HG03342 (cell line): ENCODE measurements at regions not wholly inside any gene's neighbourhood (a gene's known extent, or its start where the extent isn't known, plus 50 kb on each side); places are given as distances from the start of the nearest gene placed in this dataset.

ENCODE experiments used
- ATAC-seq: cut with Tn5 transposase; IDR thresholded peaks from one replicate; pipeline ENCODE4 v1.9.1; 2021; ENCODE audit warnings: mild to moderate bottlenecking, moderate library complexity; ENCODE audit not compliant: unreplicated experiment

DNA sequence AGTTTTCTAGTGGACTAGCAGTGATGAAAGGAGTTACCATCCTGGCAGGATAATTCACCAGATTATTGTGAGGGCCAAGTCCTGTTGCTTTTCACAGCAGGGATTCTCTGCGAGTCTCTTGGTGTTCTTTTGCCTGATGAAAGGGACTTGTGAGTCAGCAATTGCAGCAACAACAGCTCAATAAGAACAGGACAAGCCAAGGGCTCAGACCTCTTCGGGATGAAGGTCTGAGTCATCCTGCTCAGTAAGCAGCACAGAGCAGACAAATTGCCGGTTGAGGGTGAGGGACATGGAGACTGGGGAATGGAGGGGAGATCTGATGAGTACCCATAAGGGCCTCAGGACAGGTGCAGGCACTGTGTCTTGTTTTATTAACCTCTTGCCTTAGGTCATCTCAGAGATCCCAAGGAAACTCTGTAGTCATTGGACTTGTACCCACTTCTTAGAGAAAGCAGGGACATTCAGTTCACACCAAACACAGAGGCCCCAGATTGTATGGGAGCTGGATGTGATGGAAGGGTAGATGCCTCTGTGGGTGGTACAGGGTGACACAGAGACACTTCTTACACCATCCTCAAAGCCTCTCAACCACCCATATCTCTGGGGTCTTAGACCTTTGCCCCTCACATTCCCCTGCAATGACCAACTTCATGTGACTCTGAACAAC, 173.8 kb upstream of the TLE3 start:
- ATAC-seq = no peak

GRCh38 chr15:70270752-70271111, 173.0 kb upstream of the TLE3 start:
- ATAC-seq = no peak

DNA sequence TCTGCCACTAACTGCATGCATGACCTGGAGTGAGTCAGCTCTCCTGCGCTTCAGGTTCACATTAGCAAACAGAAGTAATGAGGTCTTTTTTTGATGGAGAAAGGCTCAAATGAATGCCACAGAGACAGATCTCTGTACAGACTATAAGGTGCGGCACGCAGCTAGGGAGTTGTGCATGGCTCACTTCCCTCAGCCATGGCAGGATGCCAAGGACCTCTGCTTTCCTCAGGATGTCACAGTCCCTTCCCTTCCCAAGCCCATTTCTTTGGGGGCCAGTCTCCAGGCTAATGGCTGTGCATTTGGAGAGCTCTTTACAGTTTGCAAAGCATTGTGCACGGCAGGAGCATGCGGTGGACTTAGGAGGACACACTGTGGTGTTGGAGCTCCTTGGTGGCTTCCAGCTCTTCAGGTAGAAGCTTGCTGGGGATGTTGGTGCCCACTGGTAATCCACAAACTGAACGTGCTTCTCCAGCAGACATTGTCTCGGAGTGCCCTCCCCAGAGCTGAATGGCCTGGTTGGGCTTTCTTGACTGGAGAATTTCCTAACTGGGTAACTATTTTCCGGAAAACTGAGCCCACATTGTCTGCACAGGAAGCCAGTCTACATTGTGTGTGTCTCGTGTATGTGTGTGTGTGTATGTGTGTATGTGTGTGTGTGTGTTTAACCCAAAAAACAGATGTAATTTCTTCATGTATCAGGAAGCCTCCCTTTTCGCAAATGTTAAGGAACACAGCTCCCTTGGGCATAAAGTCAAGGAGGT, 172.5 kb upstream of the TLE3 start:
- no peak for ATAC-seq

DNA sequence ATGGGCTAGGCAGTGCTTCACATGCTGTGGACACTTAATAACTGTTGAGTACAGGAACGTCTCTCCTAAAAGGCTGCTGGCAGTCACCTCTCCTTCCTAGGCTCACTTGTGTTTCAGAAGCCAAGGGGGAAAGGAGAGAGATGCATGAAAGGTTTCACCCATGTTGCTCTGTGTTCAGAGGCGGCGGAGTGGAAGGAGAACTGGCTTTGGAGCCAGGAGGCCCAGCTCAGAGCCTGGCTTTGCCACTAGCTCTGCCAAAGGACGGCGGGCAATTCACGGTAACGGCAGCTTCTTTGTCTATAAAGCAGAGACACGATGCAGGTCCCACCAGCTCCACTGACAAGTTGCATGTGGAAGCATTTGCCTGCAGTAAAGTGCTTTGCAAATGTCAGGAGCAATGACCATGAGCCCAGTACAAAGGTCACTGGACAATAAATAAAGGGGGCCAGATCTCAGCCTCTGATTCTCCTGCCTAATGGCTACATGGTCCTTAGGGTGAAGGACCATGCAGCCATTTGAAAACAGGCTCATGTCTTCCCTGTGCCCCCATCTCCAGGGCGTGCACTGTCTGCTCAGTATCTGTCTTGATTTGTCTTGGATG, 171.7 kb upstream of the TLE3 start:
- ATAC-seq = no peak

GRCh38 chr15:70268698-70269251, 171.1 kb upstream of the TLE3 start:
- no peak for ATAC-seq

DNA sequence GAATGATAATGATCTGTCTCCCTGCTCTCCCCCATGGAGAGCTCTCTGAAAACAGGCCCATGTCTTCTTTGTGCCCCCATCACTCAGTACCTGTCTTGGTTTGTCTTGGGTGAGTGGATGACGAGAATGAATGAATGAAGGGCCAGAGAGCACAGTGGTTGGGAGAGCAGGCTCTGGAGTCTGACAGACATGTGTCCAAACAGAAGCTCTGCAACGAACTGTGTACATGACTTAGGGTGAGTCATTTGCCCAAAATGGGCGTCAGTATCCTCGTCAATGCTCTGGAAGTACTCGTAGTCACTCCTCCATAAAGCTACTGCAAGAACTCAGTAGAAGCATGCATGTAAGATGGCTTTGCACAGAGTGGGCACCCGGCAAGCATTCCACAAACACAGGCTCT, 170.2 kb upstream of the TLE3 start:
- ATAC-seq = no peak

GRCh38 chr15:70267306-70267705, 169.6 kb upstream of the TLE3 start:
- ATAC-seq = no peak

DNA sequence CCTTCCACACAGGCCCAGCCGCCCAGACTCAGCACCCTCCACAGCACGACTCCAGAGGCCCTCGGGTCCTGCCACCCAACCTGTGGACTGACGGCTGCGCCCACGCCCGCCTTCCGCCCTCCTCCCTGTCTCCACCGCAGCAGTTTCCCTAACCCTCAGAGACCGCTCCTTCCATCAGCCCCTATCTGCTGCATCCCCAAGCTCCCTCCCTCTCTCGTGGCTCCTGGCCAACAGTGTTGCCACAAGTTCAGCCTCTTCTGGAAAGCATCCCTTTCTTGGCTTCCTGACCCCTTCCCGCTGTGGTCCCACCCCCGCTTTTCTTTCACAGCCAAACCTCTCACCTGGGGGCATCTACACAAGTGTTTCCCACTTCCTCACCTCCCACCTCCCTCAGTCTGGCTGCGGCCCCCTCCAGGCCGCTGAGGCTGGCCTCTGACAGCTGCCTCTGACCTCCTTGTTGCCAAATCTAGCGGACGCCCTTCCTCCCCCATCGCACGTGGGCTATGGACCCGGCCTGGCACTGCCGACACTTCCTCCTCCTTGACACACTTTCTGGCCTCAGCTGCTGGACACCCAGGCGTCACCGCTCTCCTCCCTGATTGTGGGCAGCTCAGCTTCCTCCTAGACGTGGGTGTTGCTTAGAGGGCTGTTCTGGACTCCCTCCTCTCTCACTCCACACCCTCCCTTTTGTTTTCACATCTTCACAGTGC, 168.8 kb upstream of the TLE3 start:
- ATAC-seq = no peak

DNA sequence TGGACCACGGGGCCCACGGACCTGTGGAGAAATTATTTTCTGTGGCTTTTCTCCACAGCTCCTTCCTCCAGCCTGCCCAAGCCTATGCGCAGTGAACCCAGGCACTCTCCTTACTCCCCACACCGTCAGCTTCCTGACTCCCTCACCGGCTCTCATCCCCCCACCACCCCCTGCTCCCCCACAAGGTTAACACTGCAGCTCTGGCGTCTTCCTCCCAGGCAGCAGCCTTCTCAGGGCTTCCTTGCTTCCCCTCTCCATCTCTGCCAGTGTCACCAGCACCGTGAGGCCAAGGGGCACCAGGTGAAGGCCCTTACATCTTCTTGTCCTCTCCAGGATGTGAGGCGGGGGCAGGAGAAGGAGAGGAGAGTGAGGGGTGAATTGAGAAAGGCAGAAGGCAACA, 168.3 kb upstream of the TLE3 start:
- no peak for ATAC-seq

DNA sequence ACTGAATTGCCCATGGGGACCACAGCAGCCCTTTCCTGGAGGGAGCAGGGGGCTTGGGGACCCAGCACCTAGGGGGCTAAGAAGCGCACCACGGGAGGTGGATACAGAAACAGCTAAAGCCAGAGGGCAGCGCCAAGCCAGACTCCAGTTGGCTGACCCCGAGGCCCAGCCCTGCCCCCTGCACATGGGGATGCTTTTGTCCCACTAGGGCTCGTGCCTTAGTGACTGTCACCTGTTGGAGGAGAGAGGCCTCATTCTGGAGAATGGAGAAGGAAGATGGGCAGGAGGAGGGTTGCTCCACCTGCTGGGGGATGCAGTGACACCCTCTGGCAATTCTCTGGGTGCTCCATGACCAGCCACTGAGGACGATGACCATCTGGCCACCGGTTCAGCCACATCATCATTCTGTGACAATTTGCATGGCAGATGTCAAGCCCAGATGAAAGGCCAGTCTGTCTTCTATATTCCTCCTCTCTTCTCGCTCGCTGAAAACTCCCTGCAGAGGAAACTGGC, 167.8 kb upstream of the TLE3 start:
- no peak for ATAC-seq

DNA sequence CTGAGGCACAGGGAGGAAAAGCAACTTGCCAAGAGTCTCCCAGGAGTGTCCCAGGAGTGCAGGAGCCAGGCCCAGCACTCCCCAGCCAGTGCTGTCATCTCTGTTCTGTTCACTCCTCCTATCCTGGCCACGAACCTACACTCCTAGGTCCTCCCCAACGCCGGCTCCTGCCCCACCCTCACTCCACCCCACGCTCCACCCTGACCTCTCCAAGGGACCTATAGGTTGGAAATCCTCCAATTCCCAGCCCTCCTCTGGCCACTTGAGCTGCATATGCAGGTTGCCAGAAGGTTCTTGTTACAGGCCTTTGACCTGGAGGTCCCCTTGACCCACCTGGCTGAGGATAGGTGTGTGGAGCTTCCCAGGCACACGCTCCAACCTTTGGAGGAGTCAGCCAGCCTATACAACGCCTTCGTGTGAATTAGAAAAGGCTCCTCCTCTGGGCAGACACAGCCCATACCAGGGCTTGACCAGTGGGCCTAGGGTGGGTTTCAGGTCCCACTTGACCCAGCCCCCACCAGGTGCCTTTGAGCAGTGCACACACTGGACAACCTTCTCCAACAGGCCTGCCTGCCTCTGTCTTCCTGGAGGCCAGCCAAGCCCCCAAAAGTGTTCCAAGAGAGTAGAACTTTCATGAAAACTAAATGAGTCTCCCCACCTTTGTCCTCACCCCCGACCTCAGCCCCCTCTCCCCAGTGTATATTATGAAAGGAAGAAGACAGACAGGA, 167.2 kb upstream of the TLE3 start:
- ATAC-seq = no peak

GRCh38 chr15:70264014-70264582, 166.4 kb upstream of the TLE3 start:
- ATAC-seq = no peak

GRCh38 chr15:70262591-70263274, 165.0 kb upstream of the TLE3 start:
- no peak for ATAC-seq

DNA sequence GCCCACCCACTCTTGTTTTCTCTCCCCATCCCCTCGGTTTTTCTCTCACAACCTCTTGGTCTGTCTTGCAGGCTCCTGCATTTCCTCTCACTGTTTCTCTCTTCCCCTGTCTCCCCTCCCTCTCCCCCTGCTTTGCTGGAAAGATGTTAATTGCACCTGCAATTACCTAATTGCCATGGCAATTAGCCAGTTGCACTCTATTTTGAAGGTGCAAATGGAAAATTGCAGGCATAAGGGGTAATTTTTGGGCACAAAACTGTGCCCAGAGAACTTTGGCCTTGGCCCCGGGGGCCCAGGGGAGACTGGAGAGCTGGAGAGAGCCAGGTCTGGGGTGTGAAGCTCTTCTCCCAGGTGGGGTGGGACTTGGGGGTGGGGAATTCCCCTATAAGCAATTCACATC, 164.5 kb upstream of the TLE3 start:
- no peak for ATAC-seq

DNA sequence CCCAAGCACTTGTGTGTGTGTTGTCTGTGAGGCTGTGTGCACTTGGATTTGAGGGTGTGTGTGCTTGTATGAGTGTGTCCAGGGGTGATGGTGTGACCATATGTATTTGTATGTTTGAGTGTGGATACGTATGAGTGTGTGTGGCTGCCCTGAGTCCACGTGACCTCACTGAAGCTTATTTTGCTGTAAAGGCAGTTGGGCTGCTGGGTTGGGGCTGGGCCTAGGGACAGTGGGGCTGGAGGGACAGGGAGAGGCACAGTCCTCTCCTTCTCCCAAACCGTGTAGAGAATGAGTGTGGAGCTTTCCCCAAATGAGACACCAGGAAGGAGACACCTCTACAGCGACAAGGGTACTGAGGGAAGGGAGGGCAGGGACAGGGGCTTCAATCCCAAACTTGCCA, 163.4 kb upstream of the TLE3 start:
- no peak for ATAC-seq

GRCh38 chr15:70260580-70260979, 162.9 kb upstream of the TLE3 start:
- no peak for ATAC-seq

DNA sequence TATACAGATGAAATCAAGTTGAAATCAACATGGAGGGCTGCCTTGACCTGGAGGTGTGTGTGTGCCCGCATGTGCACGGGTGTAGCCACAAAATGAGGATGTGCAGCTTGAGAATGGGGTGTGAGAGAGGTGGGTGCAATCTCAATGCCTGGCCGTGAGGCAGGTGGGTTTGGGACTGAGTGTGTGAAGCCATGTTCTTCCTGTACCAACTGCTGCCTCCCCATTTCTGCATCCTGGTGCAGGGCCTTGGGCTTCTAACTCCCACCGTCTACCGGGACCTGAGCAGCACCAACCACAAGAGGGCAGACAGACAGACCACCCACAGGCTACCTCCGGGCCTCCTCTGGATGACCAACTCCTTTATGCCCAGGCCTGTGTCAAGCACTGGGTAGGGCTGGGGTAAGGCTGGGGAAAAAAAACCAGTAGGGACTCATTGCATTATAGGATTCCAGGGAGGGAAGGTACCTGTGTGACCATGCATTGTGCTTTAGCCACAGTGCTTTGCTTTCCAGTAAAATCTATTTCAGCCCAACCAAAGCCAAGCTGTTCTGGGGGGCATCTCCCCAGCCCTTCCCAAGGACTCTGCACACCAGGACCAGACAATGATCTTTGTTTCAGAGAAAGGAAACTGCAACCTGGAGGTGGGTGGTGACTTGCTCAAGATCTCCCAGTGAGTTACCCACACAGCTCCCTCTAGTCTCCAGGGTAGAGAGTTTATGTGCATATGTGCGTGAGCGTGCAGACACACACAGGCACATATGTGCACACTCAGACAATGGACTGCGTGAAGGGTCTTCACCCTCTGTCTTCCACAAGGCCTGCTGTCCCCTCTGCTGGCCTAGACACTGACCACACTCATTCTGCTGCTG, 162.2 kb upstream of the TLE3 start:
- no peak for ATAC-seq

- ATAC-seq = no peak
These were observed 161.3 kb upstream of the TLE3 start for GRCh38 chr15:70259028-70259424.
